Right atrium auricular region (tissue), 2 donors: ENCODE measurements at regions not wholly inside any gene's neighbourhood (a gene's known extent, or its start where the extent isn't known, plus 50 kb on each side); places are given as distances from the start of the nearest gene placed in this dataset.

ENCODE experiments used
- DNase-seq: peaks from one replicate; pipeline ENCODE4 v3.0.0-alpha.2; 2019; ENCODE audit warnings: low spot score
- H3K27ac ChIP-seq, 2 donors: fragments of 200-600 bp; sonication (generic); 1 replicate in 1 of 2; 2 replicates in 1 of 2; pipeline ENCODE4 v1.5.1; 2016 to 2019
- H3K27me3 ChIP-seq, 2 donors: fragments of 200-600 bp; sonication (generic); one replicate each; pipeline versions ENCODE4 v1.5.1 to v1.6.0; 2017 to 2019
- H3K36me3 ChIP-seq: fragments of 200-600 bp; sonication (generic); one replicate; pipeline ENCODE4 v1.5.1; 2016
- H3K4me1 ChIP-seq, 2 donors: fragments of 200-600 bp; sonication (generic); one replicate each; pipeline versions ENCODE4 v1.5.1 to v1.6.0; 2017 to 2019
- H3K4me3 ChIP-seq, 2 donors: fragments of 200-600 bp; sonication (generic); 1 replicate in 1 of 2; 2 replicates in 1 of 2; pipeline ENCODE4 v1.5.1; 2017 to 2019; ENCODE audit warnings: mild to moderate bottlenecking in 1 of 2, moderate library complexity in 1 of 2
- H3K9me3 ChIP-seq, 2 donors: fragments of 200-600 bp; sonication (generic); one replicate each; pipeline ENCODE4 v1.5.1; 2019
- CTCF ChIP-seq, 2 donors: fragments of 200-600 bp; sonication (generic); IDR thresholded peaks; one replicate each; pipeline ENCODE4 v1.5.1; 2019; ENCODE audit warnings: antibody characterized with exemption in 2 of 2

- H3K36me3 ChIP-seq = no peaks in the 10 kb centered on the region
- H3K27ac ChIP-seq = no peak overlapping the region
- no peak for DNase-seq
- H3K27me3 ChIP-seq = no peaks in the 10 kb centered on the region
- no peak for TF ChIP-seq CTCF (IDR thresholded peaks at IDR 0.05)
- no peak overlapping the region for H3K4me3 ChIP-seq
- H3K9me3 ChIP-seq = no peaks in the 10 kb centered on the region
- no peaks in the 10 kb centered on the region for H3K4me1 ChIP-seq
Observed at GRCh38 chr5:159730285-159730684, 186.0 kb upstream of the ADRA1B start.

- no peak overlapping the region for H3K4me3 ChIP-seq
- no peak overlapping the region for H3K27ac ChIP-seq
- no peaks in the 10 kb centered on the region for H3K27me3 ChIP-seq
- no peaks in the 10 kb centered on the region for H3K9me3 ChIP-seq
- H3K4me1 ChIP-seq = no peaks in the 10 kb centered on the region
- no peak for DNase-seq
- H3K36me3 ChIP-seq = no peaks in the 10 kb centered on the region
- no peak for TF ChIP-seq CTCF (IDR thresholded peaks at IDR 0.05)
Observed at GRCh38 chr5:159732220-159732619, 184.1 kb upstream of the ADRA1B start.

GRCh38 chr5:159734366-159734765, 181.9 kb upstream of the ADRA1B start:
- no peaks in the 10 kb centered on the region for H3K9me3 ChIP-seq
- H3K27ac ChIP-seq = no peak overlapping the region
- H3K4me3 ChIP-seq = no peak overlapping the region
- TF ChIP-seq CTCF (IDR thresholded peaks at IDR 0.05) = no peak
- no peak for DNase-seq
- H3K36me3 ChIP-seq = no peaks in the 10 kb centered on the region
- no peaks in the 10 kb centered on the region for H3K4me1 ChIP-seq
- no peaks in the 10 kb centered on the region for H3K27me3 ChIP-seq

- no peaks in the 10 kb centered on the region for H3K9me3 ChIP-seq
- no peak for TF ChIP-seq CTCF (IDR thresholded peaks at IDR 0.05)
Observed at GRCh38 chr5:159735036-159735435, 181.2 kb upstream of the ADRA1B start.

GRCh38 chr5:159735749-159736660, 180.3 kb upstream of the ADRA1B start:
- Histone ChIP-seq H3K9me3 (peaks cover 0 to 3% of the 10 kb centered on the region in 2 donors), H3K27ac (no peak overlapping the region), H3K27me3 (no peaks in the 10 kb centered on the region), H3K4me1 (no peaks in the 10 kb centered on the region), H3K4me3 (no peak overlapping the region), H3K36me3 (no peaks in the 10 kb centered on the region)
- no peak for DNase-seq
- TF ChIP-seq CTCF (IDR thresholded peaks at IDR 0.05) = no peak

More at GRCh38 chr5:159735036-159735435, 181.2 kb upstream of the ADRA1B start:
- Histone ChIP-seq H3K4me1 (no peaks in the 10 kb centered on the region), H3K27ac (no peak overlapping the region), H3K4me3 (no peak overlapping the region), H3K27me3 (no peaks in the 10 kb centered on the region), H3K36me3 (no peaks in the 10 kb centered on the region)
- DNase-seq = no peak
